Liver (tissue), 3 donors: ENCODE measurements at regions not wholly inside any gene's neighbourhood (a gene's known extent, or its start where the extent isn't known, plus 50 kb on each side); places are given as distances from the start of the nearest gene placed in this dataset.

ENCODE experiments used
- EGR1 ChIP-seq, 2 donors: IDR thresholded peaks; 2 replicates each; pipeline ENCODE4 v1.6.1; 2016 to 2018; ENCODE audit warnings: antibody characterized with exemption in 2 of 2, low read depth in 2 of 2
- FOXA1 ChIP-seq: IDR thresholded peaks from 2 replicates; pipeline ENCODE4 v1.6.1; 2016; ENCODE audit warnings: antibody characterized with exemption
- GABPA ChIP-seq, 2 donors: IDR thresholded peaks in 1 of 2; conservative IDR thresholded peaks in 1 of 2; 2 replicates each; pipeline ENCODE4 v1.6.1; 2016; ENCODE audit warnings: antibody characterized with exemption in 2 of 2, mild to moderate bottlenecking in 1 of 2, moderate library complexity in 1 of 2
- HNF4A ChIP-seq, 2 donors: conservative IDR thresholded peaks; 2 replicates each; pipeline ENCODE4 v1.6.1; 2016; ENCODE audit warnings: antibody characterized with exemption in 2 of 2, mild to moderate bottlenecking in 2 of 2
- JUND ChIP-seq, 2 donors: IDR thresholded peaks; 2 replicates each; pipeline ENCODE4 v1.6.1; 2016; ENCODE audit warnings: antibody characterized with exemption in 2 of 2
- NR2F2 ChIP-seq: IDR thresholded peaks from 2 replicates; pipeline ENCODE4 v1.6.1; 2016; ENCODE audit warnings: antibody characterized with exemption
- RAD21 ChIP-seq, 2 donors: IDR thresholded peaks; 2 replicates each; pipeline ENCODE4 v1.6.1; 2016; ENCODE audit warnings: antibody characterized with exemption in 2 of 2, mild to moderate bottlenecking in 2 of 2
- REST ChIP-seq: IDR thresholded peaks from 2 replicates; pipeline ENCODE4 v1.6.1; 2016; ENCODE audit warnings: antibody characterized with exemption, mild to moderate bottlenecking
- RXRA ChIP-seq, 2 donors: IDR thresholded peaks; 2 replicates each; pipeline ENCODE4 v1.6.1; 2017 to 2018; ENCODE audit warnings: antibody characterized with exemption in 2 of 2, mild to moderate bottlenecking in 1 of 2
- TAF1 ChIP-seq: conservative IDR thresholded peaks from 2 replicates; pipeline ENCODE4 v1.6.1; 2016; ENCODE audit warnings: antibody characterized with exemption, mild to moderate bottlenecking
- YY1 ChIP-seq: IDR thresholded peaks from 2 replicates; pipeline ENCODE4 v1.6.1; 2016; ENCODE audit warnings: antibody characterized with exemption, mild to moderate bottlenecking
- TF ChIP-seq, protein P1 (sequence below): fragments of 150-350 bp; IDR thresholded peaks from 2 replicates; pipeline ENCODE4 v1.5.1; 2017; ENCODE audit warnings: improper control_type of control experiment, low read depth, low read length; ENCODE audit not compliant: missing input control
- TF ChIP-seq, protein P2 (sequence below): IDR thresholded peaks from 2 replicates; pipeline ENCODE4 v1.6.1; 2016; ENCODE audit warnings: antibody characterized with exemption
- donor health status: healthy.
- donor health status: healthy.

- TF ChIP-seq, protein P1, sequence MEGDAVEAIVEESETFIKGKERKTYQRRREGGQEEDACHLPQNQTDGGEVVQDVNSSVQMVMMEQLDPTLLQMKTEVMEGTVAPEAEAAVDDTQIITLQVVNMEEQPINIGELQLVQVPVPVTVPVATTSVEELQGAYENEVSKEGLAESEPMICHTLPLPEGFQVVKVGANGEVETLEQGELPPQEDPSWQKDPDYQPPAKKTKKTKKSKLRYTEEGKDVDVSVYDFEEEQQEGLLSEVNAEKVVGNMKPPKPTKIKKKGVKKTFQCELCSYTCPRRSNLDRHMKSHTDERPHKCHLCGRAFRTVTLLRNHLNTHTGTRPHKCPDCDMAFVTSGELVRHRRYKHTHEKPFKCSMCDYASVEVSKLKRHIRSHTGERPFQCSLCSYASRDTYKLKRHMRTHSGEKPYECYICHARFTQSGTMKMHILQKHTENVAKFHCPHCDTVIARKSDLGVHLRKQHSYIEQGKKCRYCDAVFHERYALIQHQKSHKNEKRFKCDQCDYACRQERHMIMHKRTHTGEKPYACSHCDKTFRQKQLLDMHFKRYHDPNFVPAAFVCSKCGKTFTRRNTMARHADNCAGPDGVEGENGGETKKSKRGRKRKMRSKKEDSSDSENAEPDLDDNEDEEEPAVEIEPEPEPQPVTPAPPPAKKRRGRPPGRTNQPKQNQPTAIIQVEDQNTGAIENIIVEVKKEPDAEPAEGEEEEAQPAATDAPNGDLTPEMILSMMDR: no peak
- TF ChIP-seq JUND (IDR thresholded peaks at IDR 0.05): no peak
- TF ChIP-seq HNF4A (conservative IDR thresholded peaks at IDR 0.05): no peak
- no peak for TF ChIP-seq REST
- no peak for TF ChIP-seq RAD21 (IDR thresholded peaks at IDR 0.05)
- no peak for TF ChIP-seq TAF1
- TF ChIP-seq YY1: no peak
- no peak for TF ChIP-seq EGR1 (IDR thresholded peaks at IDR 0.05; ENCODE audit: low read depth in 2 of 2)
- TF ChIP-seq RXRA (IDR thresholded peaks at IDR 0.05): no peak
- no peak for TF ChIP-seq GABPA (IDR thresholded peaks at IDR 0.05 in 1 of 2, conservative IDR thresholded peaks at IDR 0.05 in 1 of 2)
- TF ChIP-seq FOXA1: no peak
- TF ChIP-seq NR2F2: no peak
- TF ChIP-seq, protein P2, sequence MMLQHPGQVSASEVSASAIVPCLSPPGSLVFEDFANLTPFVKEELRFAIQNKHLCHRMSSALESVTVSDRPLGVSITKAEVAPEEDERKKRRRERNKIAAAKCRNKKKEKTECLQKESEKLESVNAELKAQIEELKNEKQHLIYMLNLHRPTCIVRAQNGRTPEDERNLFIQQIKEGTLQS: no peak
These were observed 129.2 kb upstream of the DPH6 start for GRCh38 chr15:35674873-35675781.
